ENCODE measurements at regions not wholly inside any gene's neighbourhood (a gene's known extent, or its start where the extent isn't known, plus 50 kb on each side); places are given as distances from the start of the nearest gene placed in this dataset.

DNA sequence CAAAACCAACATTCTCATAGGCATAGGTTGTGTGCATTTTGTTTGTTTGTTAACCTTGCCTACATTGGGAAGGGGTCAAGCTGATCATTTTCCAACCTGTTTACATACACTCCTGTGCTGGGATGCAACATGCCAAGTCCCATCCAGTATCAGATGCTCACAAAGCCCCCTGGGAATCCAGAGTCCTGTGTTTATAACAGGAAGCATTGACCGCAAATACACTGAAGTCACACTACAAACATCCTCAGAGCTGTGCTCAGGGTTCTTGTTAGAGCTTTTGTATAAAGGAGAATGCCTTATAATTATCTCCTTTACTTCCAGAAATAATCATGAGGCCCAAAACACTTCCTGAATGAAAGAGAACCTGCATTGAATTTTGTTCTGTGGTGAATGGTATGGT, 488.7 kb upstream of the TCF4 start:
- H3K36me3 ChIP-seq (ENCODE audit: control insufficient read depth, insufficient read depth, low read length): no peaks in the 10 kb centered on the region
- H3K4me1 ChIP-seq (ENCODE audit: control insufficient read depth, insufficient read depth, low read length): no peaks in the 10 kb centered on the region
- no peak overlapping the region for H4K5ac ChIP-seq (ENCODE audit: low read depth, low read length)
- no peak overlapping the region for H2BK5ac ChIP-seq (ENCODE audit: low read depth, low read length, poor library complexity, severe bottlenecking)
- H2BK20ac ChIP-seq (ENCODE audit: low read depth, low read length): no peak overlapping the region
- H3K4ac ChIP-seq (ENCODE audit: low read depth, low read length): no peak overlapping the region
- H3K9me1 ChIP-seq (ENCODE audit: insufficient read depth, low read length): no peaks in the 10 kb centered on the region
- POLR2A ChIA-PET (ENCODE audit: unreplicated experiment): no interaction called here
- no TSS peak for BruUV-seq (replicated peaks)
- H3K18ac ChIP-seq (ENCODE audit: low read depth, low read length): no peak overlapping the region
- ATAC-seq (ENCODE audit: low read depth) (no peak), DNase-seq (peak; percentile 30)
- H3K56ac ChIP-seq (ENCODE audit: extremely low read depth, insufficient read depth, low read length): no peak overlapping the region
- intact Hi-C loops (cut with micrococcal nuclease): no loop called here
- no peak overlapping the region for H3K27ac ChIP-seq (ENCODE audit: insufficient read depth, low read length)
- no peak overlapping the region for H3K4me2 ChIP-seq (ENCODE audit: low read depth, low read length)
- in situ Hi-C loops (cut with MboI; ENCODE audit: low sequenced_read_pairs): no loop called here
- no peaks in the 10 kb centered on the region for H4K20me1 ChIP-seq (ENCODE audit: insufficient read depth, low read length)
- TF ChIP-seq CEBPB (IDR thresholded peaks at IDR 0.05; ENCODE audit: low read depth, low read length): no peak
- no peak for TF ChIP-seq SMC3 (IDR thresholded peaks at IDR 0.05; ENCODE audit: low read depth, low read length)
- TF ChIP-seq CHD1 (IDR thresholded peaks at IDR 0.05; ENCODE audit: low read depth, low read length): no peak
- TF ChIP-seq, protein P1, sequence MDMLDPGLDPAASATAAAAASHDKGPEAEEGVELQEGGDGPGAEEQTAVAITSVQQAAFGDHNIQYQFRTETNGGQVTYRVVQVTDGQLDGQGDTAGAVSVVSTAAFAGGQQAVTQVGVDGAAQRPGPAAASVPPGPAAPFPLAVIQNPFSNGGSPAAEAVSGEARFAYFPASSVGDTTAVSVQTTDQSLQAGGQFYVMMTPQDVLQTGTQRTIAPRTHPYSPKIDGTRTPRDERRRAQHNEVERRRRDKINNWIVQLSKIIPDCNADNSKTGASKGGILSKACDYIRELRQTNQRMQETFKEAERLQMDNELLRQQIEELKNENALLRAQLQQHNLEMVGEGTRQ (IDR thresholded peaks at IDR 0.05; ENCODE audit: low read depth, low read length): no peak
- TF ChIP-seq RAD21 (IDR thresholded peaks at IDR 0.05; ENCODE audit: low read length): no peak
- no peak for TF ChIP-seq RFX5 (IDR thresholded peaks at IDR 0.05; ENCODE audit: low read depth, low read length)
- TF ChIP-seq MAFK (IDR thresholded peaks at IDR 0.05; ENCODE audit: low read depth, low read length): no peak
- no peak for TF ChIP-seq BHLHE40 (IDR thresholded peaks at IDR 0.05; ENCODE audit: low read depth, low read length)
- peaks cover 3% of the 10 kb centered on the region; the same call in 1 of the 2 replicates for H3K9me3 ChIP-seq (ENCODE audit: control insufficient read depth, insufficient read depth, low read length)
- no peak overlapping the region for H2AFZ ChIP-seq (replicated peaks; ENCODE audit: low read length, poor library complexity)
- no peak overlapping the region for H2BK15ac ChIP-seq (ENCODE audit: low read depth, low read length)
- H4K8ac ChIP-seq (ENCODE audit: low read depth in 2 of 2, low read length in 2 of 2): no peak overlapping the region
- no CpG with 5 or more reads among the region's 1 CpG for WGBS, 2 experiments (ENCODE audit: extremely low coverage in 2 of 2, insufficient read length in 1 of 2)
- H3K23ac ChIP-seq (ENCODE audit: low read depth, low read length): no peak overlapping the region
- no peaks in the 10 kb centered on the region for H3K79me1 ChIP-seq (ENCODE audit: low read depth in 1 of 2, low read length in 2 of 2)
- no peak overlapping the region for H3K9ac ChIP-seq (ENCODE audit: low read depth, low read length)
- dilution Hi-C loops (cut with HindIII; ENCODE audit: low sequenced_read_pairs, unreplicated experiment): no loop called here
- no peak overlapping the region for H2BK120ac ChIP-seq (ENCODE audit: low read depth, low read length)
- no peak overlapping the region for H4K91ac ChIP-seq (ENCODE audit: insufficient read depth, low read depth, low read length)
- H3K27me3 ChIP-seq (ENCODE audit: control insufficient read depth, insufficient read depth, low read length): no peaks in the 10 kb centered on the region
- CTCF ChIA-PET: no interaction called here
- H2AK9ac ChIP-seq (replicated peaks; ENCODE audit: low read depth, low read length, poor library complexity): no peak overlapping the region
- H2AK5ac ChIP-seq (ENCODE audit: low read depth, low read length): no peak overlapping the region
- no peak overlapping the region for H3K14ac ChIP-seq (replicated peaks; ENCODE audit: low read depth, low read length)
- H3K4me3 ChIP-seq (ENCODE audit: insufficient read depth, low read depth, low read length): no peak overlapping the region

Measured in IMR-90 (cell line).